Peyer's patch (tissue), 4 donors: ENCODE measurements at regions not wholly inside any gene's neighbourhood (a gene's known extent, or its start where the extent isn't known, plus 50 kb on each side); places are given as distances from the start of the nearest gene placed in this dataset.

ENCODE experiments used
- POLR2A ChIP-seq, 2 donors: fragments of 450-650 bp; IDR thresholded peaks; one replicate each; pipeline ENCODE4 v1.5.1; 2017; ENCODE audit warnings: antibody characterized with exemption in 2 of 2, mild to moderate bottlenecking in 2 of 2, moderate library complexity in 2 of 2
- TF ChIP-seq, protein P1 (sequence below), 6 experiments: fragments of 450-650 bp in 4 of 6; fragments of 200-600 bp in 2 of 6; sonication (generic) in 1 of 6; IDR thresholded peaks; one replicate each; pipeline ENCODE4 v1.5.1; 2017 to 2019; ENCODE audit warnings: antibody characterized with exemption in 6 of 6, mild to moderate bottlenecking in 3 of 6, moderate library complexity in 1 of 6

DNA sequence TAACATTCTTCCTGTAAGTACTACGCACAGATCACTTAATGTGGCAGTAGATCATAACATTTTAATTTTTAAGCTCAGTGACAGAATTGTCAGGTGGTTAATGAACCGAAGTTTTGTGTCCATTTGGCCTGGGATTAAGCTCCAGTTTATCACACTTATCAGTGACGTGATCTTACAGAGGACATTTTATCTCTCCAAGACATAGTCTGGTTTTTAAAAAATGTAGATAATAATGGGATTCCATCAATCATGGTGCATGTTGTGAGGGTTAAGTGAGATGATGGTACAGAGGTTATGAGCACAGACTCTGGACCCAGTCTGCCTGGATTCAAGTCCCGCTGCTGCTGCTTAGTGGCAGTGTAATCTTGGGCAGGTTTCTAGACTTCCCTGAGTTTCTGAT, 66.0 kb upstream of the ZFAND5 start:
- TF ChIP-seq, protein P1, sequence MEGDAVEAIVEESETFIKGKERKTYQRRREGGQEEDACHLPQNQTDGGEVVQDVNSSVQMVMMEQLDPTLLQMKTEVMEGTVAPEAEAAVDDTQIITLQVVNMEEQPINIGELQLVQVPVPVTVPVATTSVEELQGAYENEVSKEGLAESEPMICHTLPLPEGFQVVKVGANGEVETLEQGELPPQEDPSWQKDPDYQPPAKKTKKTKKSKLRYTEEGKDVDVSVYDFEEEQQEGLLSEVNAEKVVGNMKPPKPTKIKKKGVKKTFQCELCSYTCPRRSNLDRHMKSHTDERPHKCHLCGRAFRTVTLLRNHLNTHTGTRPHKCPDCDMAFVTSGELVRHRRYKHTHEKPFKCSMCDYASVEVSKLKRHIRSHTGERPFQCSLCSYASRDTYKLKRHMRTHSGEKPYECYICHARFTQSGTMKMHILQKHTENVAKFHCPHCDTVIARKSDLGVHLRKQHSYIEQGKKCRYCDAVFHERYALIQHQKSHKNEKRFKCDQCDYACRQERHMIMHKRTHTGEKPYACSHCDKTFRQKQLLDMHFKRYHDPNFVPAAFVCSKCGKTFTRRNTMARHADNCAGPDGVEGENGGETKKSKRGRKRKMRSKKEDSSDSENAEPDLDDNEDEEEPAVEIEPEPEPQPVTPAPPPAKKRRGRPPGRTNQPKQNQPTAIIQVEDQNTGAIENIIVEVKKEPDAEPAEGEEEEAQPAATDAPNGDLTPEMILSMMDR (IDR thresholded peaks at IDR 0.05), result no peak
- no peak for TF ChIP-seq POLR2A (IDR thresholded peaks at IDR 0.05)
